Panc1 (cell line): ENCODE measurements at regions not wholly inside any gene's neighbourhood (a gene's known extent, or its start where the extent isn't known, plus 50 kb on each side); places are given as distances from the start of the nearest gene placed in this dataset.

ENCODE experiments used
- ATAC-seq: fragments of 200-7000 bp; cut with Tn5 transposase; 2 replicates; pipeline ENCODE4 v1.9.1; 2020; ENCODE audit warnings: mild to moderate bottlenecking, moderate library complexity
- BruUV-seq: library from RNA; stranded (reverse); fragments of 400-500 nt; replicated peaks from 2 replicates; lab custom pipeline; 2021; lab: Mats Ljungman, UMichigan
- CTCF ChIA-PET: fragments of 300-600 bp; sonication (Branson Sonifier 250); formaldehyde crosslinking; loops from one replicate; lab custom pipeline; 2022; ENCODE audit warnings: antibody characterized with exemption; lab: Charles Lee
- POLR2A ChIA-PET: fragments of 300-600 bp; sonication (Branson Sonifier 250); formaldehyde crosslinking; loops from one replicate; lab custom pipeline; 2022; ENCODE audit warnings: antibody characterized with exemption; lab: Charles Lee
- DNase-seq: peaks from one replicate; pipeline ENCODE4 v3.0.0-alpha.2; 2010; ENCODE audit warnings: low read depth, low spot score
- H3K27ac ChIP-seq: 2 replicates; pipeline ENCODE4 v1.5.1; 2011; ENCODE audit warnings: mild to moderate bottlenecking, low read length, inconsistent platforms
- H3K27me3 ChIP-seq: fragments of 200-500 bp; sonication (Bioruptor generic); 2 replicates; pipeline ENCODE4 v1.6.0; 2014; ENCODE audit warnings: low read length, inconsistent platforms; ENCODE audit not compliant: control insufficient read depth, insufficient read depth
- H3K36me3 ChIP-seq: fragments of 200-500 bp; sonication (Bioruptor generic); 2 replicates; pipeline ENCODE4 v1.5.1; 2014; ENCODE audit warnings: inconsistent platforms, mild to moderate bottlenecking, low read length, moderate library complexity; ENCODE audit not compliant: control insufficient read depth, insufficient read depth
- H3K4me1 ChIP-seq: 2 replicates; pipeline ENCODE4 v1.5.1; 2011; ENCODE audit warnings: inconsistent platforms, mild to moderate bottlenecking, low read length, moderate library complexity; ENCODE audit not compliant: control insufficient read depth, insufficient read depth
- H3K4me3 ChIP-seq, 2 experiments: 2 replicates each; pipeline ENCODE4 v1.5.1; 2011 to 2012; ENCODE audit warnings: low read depth in 2 of 2, low read length in 2 of 2, mild to moderate bottlenecking in 2 of 2, inconsistent platforms in 1 of 2, moderate library complexity in 1 of 2
- H3K9me3 ChIP-seq: fragments of 200-500 bp; sonication (Bioruptor generic); 2 replicates; pipeline ENCODE4 v1.5.1; 2014; ENCODE audit warnings: low read depth, mild to moderate bottlenecking, inconsistent platforms, low read length, moderate library complexity; ENCODE audit not compliant: control insufficient read depth, insufficient read depth
- POLR2AphosphoS5 ChIP-seq: IDR thresholded peaks from 2 replicates; pipeline ENCODE4 v1.6.1; 2012; ENCODE audit warnings: mild to moderate bottlenecking, low read depth, low read length, moderate library complexity
- REST ChIP-seq, 2 experiments: IDR thresholded peaks; 2 replicates each; pipeline ENCODE4 v1.6.1; 2011 to 2012; ENCODE audit warnings: low read depth in 2 of 2, control low read depth in 1 of 2, low read length in 1 of 2, mild to moderate bottlenecking in 1 of 2, moderate library complexity in 1 of 2; ENCODE audit not compliant: insufficient read depth in 1 of 2
- SIN3A ChIP-seq: IDR thresholded peaks from 2 replicates; pipeline ENCODE4 v1.6.1; 2012; ENCODE audit warnings: low read depth, mild to moderate bottlenecking, low read length, moderate library complexity, borderline replicate concordance; ENCODE audit not compliant: insufficient read depth
- TCF7L2 ChIP-seq: IDR thresholded peaks from 2 replicates; pipeline ENCODE4 v1.6.1; 2011; ENCODE audit warnings: mild to moderate bottlenecking, low read depth, low read length, inconsistent platforms
- in situ Hi-C: cut with HindIII; loops from 2 replicates; pipeline ENCODE4 v1.10.0; 2016; ENCODE audit warnings: low sequenced_read_pairs, low pct_unique_long_range_greater_than_20kb
- intact Hi-C: fragments of 100-400 bp; cut with micrococcal nuclease; formaldehyde crosslinking; loops from one replicate; pipeline ENCODE4 v1.10.0; 2022; ENCODE audit not compliant: unreplicated experiment
- TF ChIP-seq, protein P1 (sequence below): fragments of 450-650 bp; IDR thresholded peaks from 2 replicates; pipeline ENCODE4 v1.5.1; 2017; ENCODE audit warnings: mild to moderate bottlenecking

DNA sequence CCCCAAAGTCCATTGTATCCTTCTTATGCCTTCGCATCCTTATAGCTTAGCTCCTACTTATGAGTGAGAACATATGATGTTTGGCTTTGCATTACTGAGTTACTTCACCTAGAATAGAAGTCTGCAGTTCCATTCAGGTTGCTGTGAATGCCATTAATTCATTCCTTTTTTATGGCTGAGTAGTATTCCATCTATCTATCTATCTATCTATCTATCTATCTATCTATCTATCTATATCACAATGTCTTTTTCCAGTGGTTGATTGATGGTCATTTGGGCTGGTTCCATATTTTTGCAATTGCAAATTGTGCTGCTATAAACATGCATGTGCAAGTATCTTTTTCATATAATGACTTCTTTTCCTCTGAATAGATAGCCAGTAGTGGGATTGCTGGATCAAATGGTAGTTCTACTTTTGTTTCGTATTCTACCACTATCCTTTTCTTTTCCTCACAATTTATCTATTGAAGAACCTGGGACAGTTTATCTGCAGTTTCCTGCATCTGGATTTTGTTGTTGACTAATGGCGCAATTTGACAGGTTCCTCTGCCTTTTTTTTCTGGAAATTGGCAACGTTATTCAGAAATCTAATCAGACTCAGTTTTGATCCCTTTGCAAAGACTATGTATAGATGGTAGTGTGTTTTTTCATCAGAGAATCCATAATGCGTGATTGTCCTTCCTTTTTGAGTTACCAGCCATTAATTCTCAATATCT, 287.2 kb downstream of the ARL4A start:
- no peak overlapping the region for H3K27ac ChIP-seq
- no TSS peak for BruUV-seq
- H3K4me1 ChIP-seq, result no peaks in the 10 kb centered on the region
- H3K4me3 ChIP-seq, result no peak overlapping the region
- ChIA-PET POLR2A (no interaction called here), CTCF (no interaction called here)
- no peaks in the 10 kb centered on the region for H3K27me3 ChIP-seq
- DNase-seq (no peak), ATAC-seq (no peak)
- in situ Hi-C loops, result no loop called here
- intact Hi-C loops, result no loop called here
- H3K36me3 ChIP-seq, result no peaks in the 10 kb centered on the region
- H3K9me3 ChIP-seq, result no peaks in the 10 kb centered on the region
- no peak for TF ChIP-seq POLR2AphosphoS5
- no peak for TF ChIP-seq TCF7L2
- TF ChIP-seq REST (IDR thresholded peaks at IDR 0.05; ENCODE audit: insufficient read depth in 1 of 2, low read depth in 2 of 2, low read length in 1 of 2), result no peak
- TF ChIP-seq, protein P1, sequence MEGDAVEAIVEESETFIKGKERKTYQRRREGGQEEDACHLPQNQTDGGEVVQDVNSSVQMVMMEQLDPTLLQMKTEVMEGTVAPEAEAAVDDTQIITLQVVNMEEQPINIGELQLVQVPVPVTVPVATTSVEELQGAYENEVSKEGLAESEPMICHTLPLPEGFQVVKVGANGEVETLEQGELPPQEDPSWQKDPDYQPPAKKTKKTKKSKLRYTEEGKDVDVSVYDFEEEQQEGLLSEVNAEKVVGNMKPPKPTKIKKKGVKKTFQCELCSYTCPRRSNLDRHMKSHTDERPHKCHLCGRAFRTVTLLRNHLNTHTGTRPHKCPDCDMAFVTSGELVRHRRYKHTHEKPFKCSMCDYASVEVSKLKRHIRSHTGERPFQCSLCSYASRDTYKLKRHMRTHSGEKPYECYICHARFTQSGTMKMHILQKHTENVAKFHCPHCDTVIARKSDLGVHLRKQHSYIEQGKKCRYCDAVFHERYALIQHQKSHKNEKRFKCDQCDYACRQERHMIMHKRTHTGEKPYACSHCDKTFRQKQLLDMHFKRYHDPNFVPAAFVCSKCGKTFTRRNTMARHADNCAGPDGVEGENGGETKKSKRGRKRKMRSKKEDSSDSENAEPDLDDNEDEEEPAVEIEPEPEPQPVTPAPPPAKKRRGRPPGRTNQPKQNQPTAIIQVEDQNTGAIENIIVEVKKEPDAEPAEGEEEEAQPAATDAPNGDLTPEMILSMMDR, result no peak
- no peak for TF ChIP-seq SIN3A

GRCh38 chr7:12975412-12975811, 288.0 kb downstream of the ARL4A start:
- CTCF ChIA-PET, result interaction anchor here (0.6 kb wide), 1 partner anchor 48 kb away, joined by 5 read pairs; no protein-coding TSS in a partner anchor
- TF ChIP-seq POLR2AphosphoS5, result no peak
- no peak for TF ChIP-seq REST (IDR thresholded peaks at IDR 0.05; ENCODE audit: insufficient read depth in 1 of 2, low read depth in 2 of 2, low read length in 1 of 2)
- TF ChIP-seq, protein P1, result no peak
- TF ChIP-seq SIN3A, result no peak
- no peak for TF ChIP-seq TCF7L2
- Histone ChIP-seq H3K27me3 (no peaks in the 10 kb centered on the region), H3K4me1 (no peaks in the 10 kb centered on the region), H3K36me3 (no peaks in the 10 kb centered on the region), H3K4me3 (no peak overlapping the region), H3K27ac (no peak overlapping the region), H3K9me3 (no peaks in the 10 kb centered on the region)
- in situ Hi-C loops (no loop called here), intact Hi-C loops (no loop called here)
- BruUV-seq, result no TSS peak
- POLR2A ChIA-PET, result no interaction called here
- ATAC-seq (no peak), DNase-seq (no peak)
